H9 (cell line): ENCODE measurements at regions not wholly inside any gene's neighbourhood (a gene's known extent, or its start where the extent isn't known, plus 50 kb on each side); places are given as distances from the start of the nearest gene placed in this dataset.

ENCODE experiments used
- DNase-seq: peaks from one replicate; pipeline ENCODE4 v3.0.0-alpha.2; 2017
- H2AFZ ChIP-seq: one replicate; pipeline ENCODE4 v1.6.1; 2013; ENCODE audit warnings: mild to moderate bottlenecking, low read length, control low read depth, moderate library complexity
- H2AK5ac ChIP-seq: 2 replicates; pipeline ENCODE4 v1.6.1; 2013; ENCODE audit warnings: low read length, control low read depth, mixed read lengths; ENCODE audit not compliant: insufficient read length
- H2BK120ac ChIP-seq: one replicate; pipeline ENCODE4 v1.6.1; 2013; ENCODE audit warnings: low read depth, mild to moderate bottlenecking, low read length, control low read depth, inconsistent platforms; ENCODE audit not compliant: poor library complexity, severe bottlenecking
- H2BK12ac ChIP-seq: 2 replicates; pipeline ENCODE4 v1.6.1; 2013; ENCODE audit warnings: low read length, control low read depth, mixed read lengths, low read depth; ENCODE audit not compliant: insufficient read length
- H2BK15ac ChIP-seq: 2 replicates; pipeline ENCODE4 v1.6.1; 2013; ENCODE audit warnings: low read depth, low read length, control low read depth
- H2BK20ac ChIP-seq: one replicate; pipeline ENCODE4 v1.6.1; 2013; ENCODE audit warnings: low read depth, mild to moderate bottlenecking, low read length, control low read depth, inconsistent platforms; ENCODE audit not compliant: poor library complexity, severe bottlenecking
- H2BK5ac ChIP-seq: 2 replicates; pipeline ENCODE4 v1.6.1; 2013; ENCODE audit warnings: low read length, control low read depth, mixed read lengths; ENCODE audit not compliant: insufficient read length
- H3K14ac ChIP-seq: 2 replicates; pipeline ENCODE4 v1.6.1; 2013; ENCODE audit warnings: low read length, control low read depth; ENCODE audit not compliant: insufficient read depth
- H3K18ac ChIP-seq: 2 replicates; pipeline ENCODE4 v1.6.1; 2013; ENCODE audit warnings: low read depth, mild to moderate bottlenecking, mixed read lengths, low read length, control low read depth; ENCODE audit not compliant: insufficient read length
- H3K23ac ChIP-seq: 2 replicates; pipeline ENCODE4 v1.6.1; 2013; ENCODE audit warnings: low read length, control low read depth, mixed read lengths, low read depth; ENCODE audit not compliant: insufficient read length
- H3K23me2 ChIP-seq: 2 replicates; pipeline ENCODE4 v1.6.1; 2013; ENCODE audit warnings: low read depth, mild to moderate bottlenecking, mixed read lengths, low read length, control low read depth; ENCODE audit not compliant: insufficient read length, poor library complexity, severe bottlenecking
- H3K27ac ChIP-seq: 2 replicates; pipeline ENCODE4 v1.5.1; 2013; ENCODE audit warnings: low read length, control low read depth, mixed read lengths, low read depth; ENCODE audit not compliant: insufficient read length
- H3K27me3 ChIP-seq: 2 replicates; pipeline ENCODE4 v1.6.1; 2013; ENCODE audit warnings: low read length, control low read depth, inconsistent platforms; ENCODE audit not compliant: insufficient read depth
- H3K4ac ChIP-seq: 2 replicates; pipeline ENCODE4 v1.6.1; 2013; ENCODE audit warnings: low read depth, mild to moderate bottlenecking, control low read depth, inconsistent platforms, low read length, moderate library complexity
- H3K4me1 ChIP-seq: 2 replicates; pipeline ENCODE4 v1.6.1; 2013; ENCODE audit warnings: low read length, control low read depth, inconsistent platforms; ENCODE audit not compliant: insufficient read depth
- H3K4me2 ChIP-seq: 2 replicates; pipeline ENCODE4 v1.6.1; 2013; ENCODE audit warnings: low read length, control low read depth, mixed read lengths; ENCODE audit not compliant: insufficient read length, insufficient read depth
- H3K56ac ChIP-seq: 2 replicates; pipeline ENCODE4 v1.6.1; 2013; ENCODE audit warnings: low read depth, mild to moderate bottlenecking, mixed read lengths, low read length, control low read depth; ENCODE audit not compliant: insufficient read length
- H3K79me1 ChIP-seq: 2 replicates; pipeline ENCODE4 v1.6.1; 2013; ENCODE audit warnings: low read depth, mild to moderate bottlenecking, moderate library complexity, low read length, control low read depth, inconsistent platforms; ENCODE audit not compliant: insufficient read depth, poor library complexity, severe bottlenecking
- H3K79me2 ChIP-seq: 2 replicates; pipeline ENCODE4 v1.6.1; 2013; ENCODE audit warnings: low read length, control low read depth, inconsistent platforms; ENCODE audit not compliant: insufficient read depth
- H3K9ac ChIP-seq: 2 replicates; pipeline ENCODE4 v1.6.1; 2013; ENCODE audit warnings: low read length, control low read depth, mixed read lengths; ENCODE audit not compliant: insufficient read length; ENCODE audit errors: extremely low read depth
- H3K9me3 ChIP-seq: one replicate; pipeline ENCODE4 v1.6.1; 2013; ENCODE audit warnings: low read depth, low read length, inconsistent platforms; ENCODE audit not compliant: control insufficient read depth
- H3T11ph ChIP-seq: one replicate; pipeline ENCODE4 v1.6.1; 2013; ENCODE audit warnings: mild to moderate bottlenecking, low read length, control low read depth, inconsistent platforms
- H4K20me1 ChIP-seq: one replicate; pipeline ENCODE4 v1.6.1; 2013; ENCODE audit not compliant: control insufficient read depth, insufficient read length, insufficient read depth
- H4K5ac ChIP-seq: 2 replicates; pipeline ENCODE4 v1.6.1; 2013; ENCODE audit warnings: low read depth, mild to moderate bottlenecking, mixed read lengths, low read length, control low read depth; ENCODE audit not compliant: insufficient read length
- H4K8ac ChIP-seq: replicated peaks from 2 replicates; pipeline ENCODE4 v1.6.1; 2013; ENCODE audit warnings: low read length, control low read depth, mixed read lengths, low read depth; ENCODE audit not compliant: insufficient read length
- H4K91ac ChIP-seq: 2 replicates; pipeline ENCODE4 v1.6.1; 2013; ENCODE audit warnings: low read depth, mild to moderate bottlenecking, moderate library complexity, mixed read lengths, low read length, control low read depth; ENCODE audit not compliant: insufficient read length
- H3K27ac Mint-ChIP-seq, 3 experiments: 2 replicates in 2 of 3; 3 replicates in 1 of 3; pipeline ENCODE4 v1.8.0; 2020 to 2021; ENCODE audit warnings: mixed read lengths in 3 of 3, mild to moderate bottlenecking in 1 of 3, moderate library complexity in 1 of 3
- H3K27me3 Mint-ChIP-seq: 2 replicates; pipeline ENCODE4 v1.8.0; 2021; ENCODE audit warnings: low read depth, mild to moderate bottlenecking, moderate library complexity, mixed read lengths
- H3K36me3 Mint-ChIP-seq, 3 experiments: 2 replicates in 2 of 3; 3 replicates in 1 of 3; pipeline ENCODE4 v1.8.0; 2020 to 2021; ENCODE audit warnings: low read depth in 3 of 3, mixed read lengths in 3 of 3; ENCODE audit not compliant: insufficient read depth in 1 of 3
- H3K4me1 Mint-ChIP-seq, 2 experiments: 2 replicates each; pipeline ENCODE4 v1.8.0; 2020; ENCODE audit warnings: mixed read lengths in 2 of 2
- H3K4me3 Mint-ChIP-seq, 2 experiments: 2 replicates in 1 of 2; 3 replicates in 1 of 2; pipeline ENCODE4 v1.8.0; 2020 to 2021; ENCODE audit warnings: mild to moderate bottlenecking in 2 of 2, mixed read lengths in 2 of 2, moderate library complexity in 1 of 2
- H3K9me3 Mint-ChIP-seq, 2 experiments: 2 replicates in 1 of 2; 3 replicates in 1 of 2; pipeline ENCODE4 v1.8.0; 2020; ENCODE audit warnings: mild to moderate bottlenecking in 2 of 2, mixed read lengths in 2 of 2, moderate library complexity in 1 of 2
- CTCF ChIP-seq: fragments of 200-600 bp; sonication (generic); conservative IDR thresholded peaks from 3 replicates; pipeline ENCODE4 v1.8.0; 2021; ENCODE audit warnings: antibody characterized with exemption, mild to moderate bottlenecking
- WGBS: extraction: QIAGEN DNeasy Blood & Tissue Kit; methylation state at CpG from one replicate; pipeline ENCODE4 v1.1.7; 2013; ENCODE audit warnings: missing lambda C conversion rate, low lambda C conversion rate, mixed read lengths; ENCODE audit not compliant: insufficient read length; ENCODE audit errors: extremely low coverage; 5-methylcytosine and 5-hydroxymethylcytosine counted together

- H2AK5ac ChIP-seq, result no peak overlapping the region
- no peak overlapping the region for H3K23ac ChIP-seq
- H3K27me3 ChIP-seq, result no peaks in the 10 kb centered on the region
- no peak overlapping the region for H4K8ac ChIP-seq
- H3K56ac ChIP-seq, result no peak overlapping the region
- no peak overlapping the region for H3K4ac ChIP-seq
- no peak overlapping the region for H4K91ac ChIP-seq
- no peak overlapping the region for H2BK120ac ChIP-seq
- H2BK5ac ChIP-seq, result no peak overlapping the region
- H3K27me3 Mint-ChIP-seq, result no peaks in the 10 kb centered on the region
- no peaks in the 10 kb centered on the region; a peak in 1 of 7 replicates for H3K36me3 Mint-ChIP-seq
- H2BK20ac ChIP-seq, result no peak overlapping the region
- H3K4me2 ChIP-seq, result no peak overlapping the region
- H3K4me1 ChIP-seq, result no peaks in the 10 kb centered on the region
- no peak overlapping the region for H3K27ac Mint-ChIP-seq
- H3K79me1 ChIP-seq, result no peaks in the 10 kb centered on the region
- H3K9me3 Mint-ChIP-seq, result no peaks in the 10 kb centered on the region
- H3K79me2 ChIP-seq, result no peaks in the 10 kb centered on the region
- no peaks in the 10 kb centered on the region for H3K9me3 ChIP-seq
- no peak for TF ChIP-seq CTCF
- H3K4me1 Mint-ChIP-seq, result no peaks in the 10 kb centered on the region
- H3K9ac ChIP-seq, result no peak overlapping the region
- no peak overlapping the region for H2AFZ ChIP-seq
- WGBS, result no CpG with 5 or more reads among the region's 11 CpGs
- H3K23me2 ChIP-seq, result no peaks in the 10 kb centered on the region
- H3K18ac ChIP-seq, result no peak overlapping the region
- no peak for DNase-seq
- H3K14ac ChIP-seq, result no peak overlapping the region; the same call in 1 of the 2 replicates
- no peak overlapping the region for H4K5ac ChIP-seq
- no peak overlapping the region for H2BK12ac ChIP-seq
- no peak overlapping the region for H3K4me3 Mint-ChIP-seq
- H3K27ac ChIP-seq, result no peak overlapping the region
- H2BK15ac ChIP-seq, result no peak overlapping the region
- H3T11ph ChIP-seq, result no peak overlapping the region
- no peaks in the 10 kb centered on the region for H4K20me1 ChIP-seq
These were observed 429.7 kb upstream of the ROBO2 start for GRCh38 chr3:76610150-76610549.
